H1 (cell line): ENCODE measurements at regions not wholly inside any gene's neighbourhood (a gene's known extent, or its start where the extent isn't known, plus 50 kb on each side); places are given as distances from the start of the nearest gene placed in this dataset.

Experiments
- HDAC2 ChIP-seq, 2 experiments: fragments of 300-600 bp in 1 of 2; sonication (generic) in 1 of 2; IDR thresholded peaks; 2 replicates each; pipeline ENCODE4 v1.6.1; 2011 to 2012; ENCODE audit warnings: low read depth in 2 of 2, low read length in 2 of 2, mild to moderate bottlenecking in 2 of 2, moderate library complexity in 2 of 2, borderline replicate concordance in 1 of 2, inconsistent platforms in 1 of 2

DNA sequence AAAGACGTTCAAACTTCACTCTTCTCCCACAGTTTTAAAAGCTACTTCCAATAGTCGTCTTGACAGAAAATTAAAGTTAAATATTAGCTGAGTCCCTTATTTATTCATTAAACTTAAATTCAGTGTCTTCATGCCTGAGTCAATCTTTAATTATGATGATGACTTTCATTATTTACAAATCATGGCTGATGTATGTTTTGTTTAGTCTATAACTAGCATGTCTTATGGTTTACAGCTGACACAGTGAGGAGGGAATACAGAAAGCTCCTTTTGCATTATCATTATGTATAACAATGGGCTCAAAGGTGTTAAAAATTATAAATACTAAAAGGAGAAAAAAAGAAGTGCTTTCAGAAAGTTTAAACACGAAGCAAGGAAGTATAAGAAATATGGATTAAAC lies 1333.1 kb downstream of the CDH8 start (continued):
- no peak for TF ChIP-seq HDAC2 (IDR thresholded peaks at IDR 0.05; ENCODE audit: borderline replicate concordance in 1 of 2, low read depth in 2 of 2, low read length in 2 of 2)
- TF ChIP-seq, all 59 proteins: peak for 0
